ENCODE measurements at regions not wholly inside any gene's neighbourhood (a gene's known extent, or its start where the extent isn't known, plus 50 kb on each side); places are given as distances from the start of the nearest gene placed in this dataset.

DNA sequence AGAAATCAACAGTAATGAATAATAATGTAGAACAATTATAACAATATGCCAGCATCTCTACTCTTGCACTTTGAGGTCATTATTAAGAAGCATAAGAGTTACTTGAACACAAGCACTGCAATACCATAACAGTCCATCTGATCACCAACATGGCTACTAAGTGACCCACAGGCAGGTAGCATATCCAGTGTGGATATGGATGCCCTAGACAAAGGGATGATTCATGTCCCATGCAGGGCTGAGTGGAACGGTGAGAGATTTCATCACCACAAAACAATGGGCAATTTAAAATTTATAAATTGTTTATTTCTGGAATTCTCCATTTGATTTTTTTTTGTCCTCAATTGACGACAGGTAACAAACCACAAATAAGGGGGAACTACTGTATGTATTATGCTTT lies 107.7 kb upstream of the TSC22D2 start:
- ChIA-PET CTCF (interaction anchor here (0.7 kb wide), 1 partner anchor 142 kb away, joined by 4 read pairs; no protein-coding TSS in a partner anchor), POLR2A (ENCODE audit: low non-redundant PET) (no interaction called here)
- no peak for TF ChIP-seq CTCF (conservative IDR thresholded peaks at IDR 0.05; ENCODE audit: low read depth)

DNA sequence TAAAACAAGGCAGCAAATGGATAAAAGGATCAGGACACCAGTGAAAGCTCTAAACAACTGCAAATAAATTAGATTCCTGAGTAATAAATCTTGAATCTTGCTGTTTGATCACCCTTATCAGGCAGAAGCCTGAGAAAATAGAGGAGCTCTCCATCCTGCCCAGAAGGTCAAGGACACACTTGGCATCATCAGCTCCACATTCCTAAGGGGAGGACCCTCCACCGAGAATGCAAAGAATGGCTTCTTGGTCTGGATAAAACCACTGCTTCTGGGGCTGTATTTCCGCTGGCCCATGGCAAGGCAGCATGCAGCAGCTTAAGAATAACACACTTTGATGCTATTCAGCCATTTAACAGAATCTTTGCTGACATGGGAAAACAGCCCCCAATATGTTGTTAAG lies 108.9 kb upstream of the TSC22D2 start:
- no peak for DNase-seq (ENCODE audit: low spot score)
- POLR2A ChIA-PET (ENCODE audit: low non-redundant PET): no interaction called here
- no peak for TF ChIP-seq CTCF (conservative IDR thresholded peaks at IDR 0.05; ENCODE audit: low read depth)
- CTCF ChIA-PET: interaction anchor here (0.6 kb wide), 1 partner anchor 9 kb away, joined by 4 read pairs; no protein-coding TSS in a partner anchor
- H3K27ac ChIP-seq: no peak overlapping the region

More for the DNA sequence above, 107.7 kb upstream of the TSC22D2 start:
- H3K27ac ChIP-seq: no peak overlapping the region
- peak; percentile 13 for DNase-seq (ENCODE audit: low spot score)

DNA sequence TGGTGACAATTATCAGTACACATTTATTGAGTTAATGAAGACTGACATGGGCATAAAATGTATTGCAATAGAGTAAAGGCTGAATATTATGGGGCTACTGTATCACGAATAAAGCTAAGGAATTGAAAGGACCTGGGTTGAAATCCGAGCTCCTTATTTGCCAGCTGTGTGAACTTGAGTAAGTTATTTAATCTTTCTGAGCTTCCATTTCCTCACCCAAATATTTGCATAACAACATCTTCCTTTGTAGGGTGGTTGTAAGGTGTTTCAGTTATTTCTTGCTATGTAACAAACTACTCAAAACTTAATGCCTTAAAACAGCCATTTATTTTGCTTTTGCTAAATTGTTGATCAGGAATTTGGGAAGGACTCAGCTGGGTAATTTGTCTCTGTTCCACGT lies 111.1 kb upstream of the TSC22D2 start:
- POLR2A ChIA-PET (ENCODE audit: low non-redundant PET): no interaction called here
- CTCF ChIA-PET: interaction anchor here (1.5 kb wide), 1 partner anchor 58 kb away, joined by 3 read pairs; no protein-coding TSS in a partner anchor
- TF ChIP-seq CTCF (conservative IDR thresholded peaks at IDR 0.05; ENCODE audit: low read depth): no peak
- no peak for DNase-seq (ENCODE audit: low spot score)
- no peak overlapping the region for H3K27ac ChIP-seq

- CTCF ChIA-PET: interaction anchor here (1.0 to 1.7 kb wide), 3 partner anchors 10 to 112 kb away, joined by 3 to 5 read pairs (median 3); no protein-coding TSS in a partner anchor
- no peak for TF ChIP-seq CTCF (conservative IDR thresholded peaks at IDR 0.05; ENCODE audit: low read depth)
- DNase-seq (ENCODE audit: low spot score): no peak
- H3K27ac ChIP-seq: no peak overlapping the region
- POLR2A ChIA-PET (ENCODE audit: low non-redundant PET): no interaction called here
These were observed 111.9 kb upstream of the TSC22D2 start for GRCh38 chr3:150296123-150296735.

DNA sequence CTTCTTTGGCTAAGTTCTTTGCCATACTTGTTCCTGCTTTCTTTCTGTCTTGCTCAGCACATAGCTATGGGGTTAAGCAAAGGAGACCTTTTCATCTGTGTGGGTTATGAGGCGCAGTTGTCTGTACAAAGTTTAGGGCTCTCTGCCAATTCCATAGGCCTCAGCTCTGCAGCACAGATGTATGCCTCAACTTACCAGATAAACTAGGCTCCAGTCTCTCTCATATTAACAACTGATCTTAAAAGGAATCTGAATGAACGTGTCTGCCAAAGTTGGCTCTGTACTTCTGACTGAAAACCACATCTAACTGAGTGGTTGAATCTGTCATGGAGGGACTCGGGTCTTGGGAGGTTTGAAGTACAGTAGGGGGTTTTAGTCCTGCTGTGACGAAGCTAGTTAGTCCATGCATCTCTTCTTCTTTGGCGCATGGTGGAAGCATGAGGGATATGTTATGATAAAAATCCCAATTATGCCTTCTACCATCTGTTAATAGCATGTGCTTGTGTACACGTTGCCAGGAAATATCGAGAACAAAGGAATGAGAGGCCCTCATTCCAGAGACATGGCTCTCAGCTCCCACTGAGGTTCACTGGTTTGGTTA lies 114.6 kb upstream of the TSC22D2 start:
- ChIA-PET CTCF (interaction anchor here (1.2 kb wide), 1 partner anchor 10 kb away, joined by 3 read pairs; no protein-coding TSS in a partner anchor), POLR2A (ENCODE audit: low non-redundant PET) (no interaction called here)
- no peak for DNase-seq (ENCODE audit: low spot score)
- no peak for TF ChIP-seq CTCF (conservative IDR thresholded peaks at IDR 0.05; ENCODE audit: low read depth)
- H3K27ac ChIP-seq: no peak overlapping the region

DNA sequence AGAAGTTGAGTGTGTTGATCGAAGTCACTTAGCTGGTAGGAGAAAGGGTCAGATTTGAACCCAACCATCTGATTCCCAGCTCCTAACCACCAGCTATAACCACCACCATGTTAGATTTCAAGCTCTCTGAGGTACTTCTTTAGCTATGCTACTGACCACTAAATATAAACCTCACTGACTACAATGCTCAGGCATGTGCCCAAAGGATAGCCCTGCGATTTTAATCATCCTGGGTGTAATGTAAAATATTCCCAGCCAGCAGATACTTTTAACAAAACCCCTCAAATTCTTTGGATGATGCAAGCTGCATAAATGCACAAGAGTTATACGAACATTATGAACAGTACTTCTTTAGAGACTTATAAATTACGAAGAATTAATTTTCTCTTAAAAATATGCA lies 115.2 kb upstream of the TSC22D2 start:
- ChIA-PET POLR2A (ENCODE audit: low non-redundant PET) (no interaction called here), CTCF (interaction anchor here (0.7 to 1.2 kb wide), 2 partner anchors 11 to 293 kb away, joined by 3 to 4 read pairs; no protein-coding TSS in a partner anchor)
- TF ChIP-seq CTCF (conservative IDR thresholded peaks at IDR 0.05; ENCODE audit: low read depth): no peak
- no peak for DNase-seq (ENCODE audit: low spot score)
- no peak overlapping the region for H3K27ac ChIP-seq

Measured in RWPE1 (cell line).